GM18909 (cell line): ENCODE measurements at regions not wholly inside any gene's neighbourhood (a gene's known extent, or its start where the extent isn't known, plus 50 kb on each side); places are given as distances from the start of the nearest gene placed in this dataset.
"Not testable (repeated sequence)": the region's sequence is repeated elsewhere in the genome, so short reads cannot be mapped to it uniquely, and the experiment has no call there.

Experiments
- ATAC-seq: cut with Tn5 transposase; IDR thresholded peaks from one replicate; pipeline ENCODE4 v1.9.1; 2021; ENCODE audit warnings: mild to moderate bottlenecking; ENCODE audit not compliant: unreplicated experiment, poor library complexity

DNA sequence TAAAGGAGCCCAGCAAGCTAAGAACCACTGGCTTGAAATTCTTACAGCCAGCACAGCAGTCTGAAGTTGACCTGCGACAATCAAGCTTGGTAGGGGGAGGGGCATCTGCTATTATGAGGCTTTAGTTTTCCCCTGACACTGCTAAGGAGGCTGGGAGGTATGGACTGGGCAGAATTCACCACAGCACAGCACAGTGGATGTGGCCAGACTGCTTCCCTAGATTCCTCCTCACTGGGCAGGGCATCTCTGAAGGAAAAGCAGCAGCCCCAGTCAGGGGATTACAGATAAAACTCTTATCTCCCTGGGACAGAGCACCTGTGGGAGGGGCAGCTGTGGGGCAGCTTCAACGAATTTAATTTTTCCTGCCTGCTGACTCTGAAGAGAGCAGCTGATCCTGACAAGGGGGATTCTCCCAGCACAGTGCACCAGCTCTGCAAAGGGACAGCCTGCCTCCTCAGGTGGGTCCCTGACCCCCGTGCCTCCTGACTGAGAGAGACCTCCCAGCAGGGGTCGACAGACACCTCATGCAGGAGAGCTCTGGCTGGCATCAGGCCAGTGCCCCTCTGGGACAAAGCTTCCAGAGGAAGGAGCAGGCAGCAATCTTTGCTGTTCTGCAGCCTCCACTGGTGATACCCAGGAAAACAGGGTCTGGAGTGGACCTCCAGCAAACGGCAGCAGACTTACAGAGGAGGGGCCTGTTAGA is 71.6 kb upstream of the CARMIL1 start:
- ATAC-seq: not testable (repeated sequence)

DNA sequence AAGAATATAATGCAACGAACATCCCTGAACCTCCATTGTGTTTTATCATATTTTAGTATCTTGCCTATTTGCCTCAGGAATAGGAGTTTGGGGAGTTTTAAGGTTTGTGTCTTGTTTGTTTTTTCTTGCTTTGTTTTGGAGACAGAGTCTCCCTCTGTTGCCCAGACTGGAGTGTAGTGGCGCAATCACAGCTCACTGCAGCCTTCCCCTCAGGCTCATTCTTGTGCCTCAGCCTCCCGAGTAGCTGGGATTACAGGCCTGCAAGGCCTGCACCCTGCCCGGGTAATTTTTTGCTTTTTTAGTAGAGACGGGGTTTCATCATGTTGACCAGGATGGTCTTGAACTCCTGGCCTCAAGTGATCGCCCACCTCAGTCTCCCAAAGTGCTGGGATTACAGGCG is 63.3 kb upstream of the CARMIL1 start:
- no peak for ATAC-seq

DNA sequence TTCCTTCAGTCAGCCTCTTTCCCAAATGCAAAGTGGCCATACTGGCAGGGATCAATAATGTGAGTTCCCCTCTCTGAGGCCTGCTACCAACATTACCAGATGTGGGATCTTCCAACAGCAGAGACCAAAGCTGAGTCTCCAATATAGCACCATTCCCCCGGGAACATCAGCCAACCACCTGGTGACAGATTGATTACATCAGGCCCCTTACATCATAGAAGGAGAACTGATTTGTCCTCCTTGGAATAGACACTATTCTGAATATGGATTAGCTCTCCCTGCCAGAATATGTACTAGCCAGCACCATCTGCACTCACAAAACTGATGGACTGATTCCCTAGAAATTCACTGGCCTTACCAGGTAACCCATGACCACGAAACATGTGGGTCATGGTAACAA is 61.9 kb upstream of the CARMIL1 start:
- no peak for ATAC-seq

DNA sequence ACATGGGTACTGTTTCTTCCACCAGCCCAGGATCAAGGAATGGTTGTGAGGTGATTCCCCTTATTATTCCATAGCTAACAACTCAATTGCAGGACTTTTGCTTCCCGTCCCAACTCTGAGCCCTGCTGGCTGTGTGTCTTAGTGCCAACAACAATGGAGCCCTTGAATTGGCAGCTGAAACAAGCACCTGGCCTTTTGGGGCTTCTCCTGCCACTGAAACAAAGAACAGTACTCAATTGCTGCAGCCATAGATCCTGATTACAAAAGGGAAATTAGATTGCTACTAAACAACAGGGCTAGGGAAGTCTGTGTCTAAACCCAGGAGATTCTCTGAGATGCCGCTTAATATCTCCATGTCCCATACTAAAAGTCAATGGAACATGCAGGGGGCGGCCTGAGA is 61.3 kb upstream of the CARMIL1 start:
- ATAC-seq: no peak

DNA sequence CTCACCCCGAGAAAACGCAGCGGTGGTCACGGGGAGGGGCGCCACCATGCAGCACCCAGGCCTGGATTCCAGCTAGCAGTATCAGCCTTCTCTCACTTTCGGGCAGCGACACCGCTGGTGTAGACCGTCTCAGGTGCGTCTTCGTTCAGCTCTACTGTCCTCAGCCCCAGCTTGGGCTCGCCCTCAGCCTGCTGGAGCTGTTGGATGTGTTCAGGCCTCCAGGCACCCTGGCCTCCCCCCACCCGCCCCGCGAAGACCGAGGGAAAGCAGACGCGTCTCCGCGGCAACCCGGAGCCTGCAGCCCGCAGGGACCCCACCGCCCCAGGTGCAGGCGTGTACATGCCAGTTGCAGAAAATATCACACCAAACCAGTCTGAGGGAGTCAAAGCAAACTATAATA is 60.8 kb upstream of the CARMIL1 start:
- ATAC-seq: no peak

DNA sequence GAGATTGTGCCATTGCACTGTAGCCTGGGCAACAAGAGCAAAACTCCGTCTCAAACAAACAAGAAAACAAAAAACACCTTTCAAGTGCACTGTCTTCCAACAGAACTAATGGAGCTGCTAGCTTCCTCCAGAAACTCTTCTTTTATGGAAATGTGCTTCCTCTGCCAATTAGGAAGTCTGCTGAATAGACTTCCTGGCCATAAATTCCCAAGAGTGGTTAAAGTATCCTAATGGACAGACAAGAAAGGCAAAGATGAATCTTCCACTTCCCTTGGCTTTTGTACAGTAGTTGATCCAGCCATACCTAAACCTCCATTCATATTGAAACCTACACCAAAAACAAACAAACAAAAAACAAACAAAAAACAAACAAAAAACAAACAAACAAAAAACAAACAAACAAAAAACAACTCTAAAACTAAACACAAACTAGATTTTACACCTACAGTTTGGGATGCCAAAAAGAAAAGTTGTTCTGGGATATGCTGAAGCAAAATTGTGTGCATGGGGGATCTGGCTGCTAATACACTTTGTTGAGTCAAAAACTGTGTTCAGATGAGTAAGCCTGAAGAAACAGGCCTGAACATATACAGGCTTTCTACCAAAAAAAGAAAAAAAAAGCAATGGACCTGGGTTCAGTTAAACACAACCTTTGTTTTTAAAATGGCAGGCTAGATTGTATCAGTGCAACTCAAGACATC is 59.8 kb upstream of the CARMIL1 start:
- no peak for ATAC-seq

DNA sequence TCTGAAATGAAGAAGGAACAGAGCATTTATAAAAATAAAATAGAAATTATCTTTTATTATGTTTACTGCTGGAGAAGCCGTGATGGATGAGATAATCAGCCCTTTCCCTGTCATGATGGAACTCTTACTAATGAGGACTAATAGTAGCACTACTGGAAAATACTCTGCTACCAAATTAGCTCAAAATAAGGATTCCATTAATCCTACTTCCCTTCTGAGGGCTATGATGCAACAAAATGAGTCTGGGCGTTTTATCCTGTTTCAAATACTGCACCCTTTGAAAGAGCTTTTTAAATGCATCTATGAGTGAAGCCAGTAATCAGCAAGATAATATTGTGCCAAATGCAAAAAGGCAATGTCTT is 59.3 kb upstream of the CARMIL1 start:
- ATAC-seq: no peak

DNA sequence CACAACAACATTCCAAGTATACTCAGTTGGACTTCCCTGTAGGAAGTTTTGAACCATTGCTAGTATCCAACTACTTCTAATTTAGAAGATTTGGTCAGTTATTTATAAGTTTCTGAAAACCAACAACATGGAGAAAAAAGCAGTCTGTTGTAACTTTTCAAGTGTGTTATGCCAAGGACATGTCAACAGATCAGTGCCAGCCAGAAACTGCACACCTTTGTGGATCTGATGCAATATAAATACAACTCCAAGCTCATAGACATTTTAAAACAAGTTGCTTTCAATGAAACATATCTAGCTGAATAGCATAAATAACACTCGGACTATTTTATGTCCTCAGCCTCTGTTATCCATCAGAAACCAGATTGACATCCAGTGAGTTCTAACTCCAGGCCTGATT is 58.3 kb upstream of the CARMIL1 start:
- ATAC-seq: no peak

DNA sequence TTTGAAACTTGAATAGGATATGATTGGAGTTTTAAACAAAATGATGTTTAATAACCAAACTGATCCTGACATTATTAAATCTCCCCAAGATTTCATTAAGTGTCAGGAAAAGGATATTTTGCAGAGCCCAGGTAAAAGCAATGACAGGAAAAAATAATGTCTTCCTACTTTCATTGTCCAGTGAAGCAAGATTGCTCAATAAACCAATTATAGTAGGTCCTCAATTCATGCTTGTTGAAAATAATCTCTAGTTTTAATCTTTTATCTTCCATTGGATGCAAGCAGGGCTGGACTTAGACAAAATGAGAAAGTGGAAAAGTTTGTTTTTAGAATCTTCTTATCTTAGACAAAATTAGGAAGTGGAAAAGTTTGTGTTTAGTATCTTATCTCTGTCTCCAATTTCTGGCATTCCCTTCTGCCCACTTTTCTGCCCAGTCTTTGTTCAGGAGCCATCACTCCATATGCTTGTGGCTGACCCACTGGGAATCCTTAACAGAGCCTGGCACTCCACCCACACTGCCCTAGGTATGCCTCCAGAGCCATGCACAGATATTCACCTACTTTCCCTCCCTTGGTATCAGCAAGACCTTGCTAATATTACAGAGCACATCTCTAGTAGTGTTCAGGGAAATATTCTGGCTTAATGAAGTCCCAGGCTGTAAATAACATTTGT is 57.0 kb upstream of the CARMIL1 start:
- ATAC-seq: no peak

DNA sequence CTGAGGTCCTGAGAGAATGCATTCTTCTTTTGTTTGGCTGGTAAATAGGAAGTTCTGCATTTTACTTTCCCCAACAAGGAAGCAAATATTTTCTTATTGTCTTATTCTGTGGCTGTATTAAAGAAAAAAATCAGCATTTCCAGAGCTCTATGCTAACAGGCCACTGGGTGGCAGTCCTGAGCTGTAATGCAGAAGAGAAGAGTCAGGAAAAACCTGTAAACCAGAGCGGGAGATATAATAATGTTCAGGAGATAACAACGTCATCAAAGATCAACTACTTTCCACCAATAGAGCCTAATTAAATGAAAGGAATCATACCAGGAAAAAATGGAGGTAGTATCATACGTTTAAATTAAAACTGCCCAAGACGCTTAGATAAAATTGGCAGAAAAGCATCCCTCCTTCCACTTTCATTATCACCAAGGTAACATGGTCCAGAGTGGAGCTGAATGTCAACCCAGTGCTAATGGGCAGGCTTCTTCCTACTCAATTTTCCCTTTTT is 55.6 kb upstream of the CARMIL1 start:
- ATAC-seq: no peak

DNA sequence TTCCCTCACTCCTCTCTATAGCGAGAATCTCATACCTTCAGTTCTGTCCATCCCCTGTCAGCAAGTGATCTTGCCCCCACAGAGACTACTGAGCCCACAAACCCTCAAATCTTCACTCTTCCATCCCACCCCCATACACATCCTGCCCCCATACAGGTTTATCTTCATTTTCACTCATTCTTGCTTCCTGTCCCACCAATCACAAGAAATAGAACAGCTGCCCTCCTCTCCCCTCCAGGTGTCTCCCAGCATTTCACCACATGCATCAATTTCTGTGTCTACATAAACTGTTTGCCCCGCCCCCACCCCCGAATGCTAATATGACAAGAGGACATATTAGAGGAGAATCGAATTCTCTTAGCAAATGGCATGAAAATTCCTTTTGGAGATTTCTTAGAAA is 54.9 kb upstream of the CARMIL1 start:
- ATAC-seq: no peak

DNA sequence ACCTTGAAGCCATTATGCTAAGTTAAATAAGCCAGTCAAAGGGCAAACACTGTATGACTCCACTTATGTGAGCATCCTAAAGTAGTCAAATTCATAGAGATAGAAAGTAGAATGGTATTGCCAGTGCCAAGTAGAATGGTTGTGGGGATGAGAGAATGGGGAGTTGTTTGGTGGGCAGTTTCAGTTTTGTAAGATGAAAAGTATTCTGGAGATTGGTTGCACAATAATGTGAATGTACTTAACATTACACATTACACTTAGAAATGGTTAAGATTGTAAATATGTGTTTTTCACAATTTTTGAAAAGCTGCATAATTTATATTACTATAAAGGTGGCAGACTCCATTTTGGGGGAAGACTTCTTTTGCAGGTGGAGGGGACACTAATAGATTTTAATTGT is 51.3 kb upstream of the CARMIL1 start:
- ATAC-seq: no peak
